Kidney (tissue), 13 donors: ENCODE measurements at regions not wholly inside any gene's neighbourhood (a gene's known extent, or its start where the extent isn't known, plus 50 kb on each side); places are given as distances from the start of the nearest gene placed in this dataset.

ENCODE experiments used
- DNase-seq, 5 donors: peaks; one replicate each; pipeline ENCODE4 v3.0.0-alpha.2; 2013 to 2020
- FAIRE-seq: peaks from 2 replicates; lab custom pipeline; 2012; peaks lifted over from hg19 to GRCh38; lab: Jason Lieb, UNC
- H3K27ac ChIP-seq, 2 donors: one replicate each; pipeline ENCODE4 v1.7.0; 2013; ENCODE audit warnings: low read depth in 2 of 2, low read length in 2 of 2, inconsistent platforms in 1 of 2
- H3K27me3 ChIP-seq: one replicate; pipeline ENCODE4 v1.7.1; 2013; ENCODE audit warnings: low read length, inconsistent platforms; ENCODE audit not compliant: control insufficient read depth, insufficient read depth
- H3K36me3 ChIP-seq, 3 donors: one replicate each; pipeline versions ENCODE4 v1.7.0 to v1.7.1; 2013; ENCODE audit warnings: low read length in 3 of 3, control low read depth in 1 of 3, inconsistent platforms in 1 of 3; ENCODE audit not compliant: insufficient read depth in 3 of 3, control insufficient read depth in 2 of 3
- H3K4me1 ChIP-seq, 3 donors: one replicate each; pipeline versions ENCODE4 v1.7.0 to v1.7.1; 2013; ENCODE audit warnings: low read length in 3 of 3, inconsistent platforms in 1 of 3, low read depth in 1 of 3; ENCODE audit not compliant: control insufficient read depth in 2 of 3, insufficient read depth in 2 of 3
- H3K4me3 ChIP-seq, 3 donors: one replicate each; pipeline versions ENCODE4 v1.7.0 to v1.8.1; 2013; ENCODE audit warnings: low read length in 3 of 3, control low read depth in 1 of 3, inconsistent platforms in 1 of 3
- H3K9ac ChIP-seq, 3 donors: one replicate each; pipeline versions ENCODE4 v1.7.0 to v1.7.1; 2013; ENCODE audit warnings: low read length in 3 of 3, control low read depth in 1 of 3, inconsistent platforms in 1 of 3
- H3K9me3 ChIP-seq, 3 donors: one replicate each; pipeline versions ENCODE4 v1.7.0 to v1.7.1; 2013; ENCODE audit warnings: low read length in 3 of 3, control low read depth in 1 of 3, inconsistent platforms in 1 of 3; ENCODE audit not compliant: control insufficient read depth in 2 of 3, insufficient read depth in 1 of 3
- intact Hi-C: fragments of 100-400 bp; cut with DNase I; formaldehyde crosslinking; loops from one replicate; pipeline ENCODE4 v1.11.1; 2022
- TF ChIP-seq, protein P1 (sequence below): IDR thresholded peaks from 3 replicates; pipeline ENCODE4 v1.5.1; 2012; ENCODE audit warnings: mild to moderate bottlenecking, moderate library complexity, borderline replicate concordance; ENCODE audit not compliant: insufficient read depth; ENCODE audit errors: extremely low read depth
- donor health status: control.
- donor health status: control.
- donor health status: control.
- donor health status: control.
- donor health status: control.
- donor health status: DM: yes; HTN: yes; CAD: no.
- donor health status: Normal renal cell carcinoma (clear cell type).

DNA sequence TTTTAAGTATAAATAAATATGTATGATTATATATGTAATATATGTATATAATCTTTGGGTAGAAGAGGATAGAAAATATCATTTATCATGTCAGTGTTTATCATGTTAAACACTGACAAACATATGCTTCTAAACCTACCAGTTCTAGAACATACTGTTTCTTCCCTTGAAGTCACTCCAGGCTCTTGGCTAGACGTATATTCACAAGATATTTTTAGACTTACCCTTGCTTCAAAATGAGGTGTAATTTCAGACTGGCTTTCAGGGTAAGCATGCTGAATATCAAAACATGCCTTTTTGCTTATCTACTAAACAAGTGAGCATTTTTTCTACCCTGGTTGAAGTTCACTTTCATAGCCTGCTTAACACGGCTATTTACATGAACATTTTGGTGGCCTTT is 642.4 kb upstream of the PKDCC start:
- no peak overlapping the region for H3K27ac ChIP-seq
- intact Hi-C loops: no loop called here
- H3K4me3 ChIP-seq: no peak overlapping the region
- TF ChIP-seq, protein P1, sequence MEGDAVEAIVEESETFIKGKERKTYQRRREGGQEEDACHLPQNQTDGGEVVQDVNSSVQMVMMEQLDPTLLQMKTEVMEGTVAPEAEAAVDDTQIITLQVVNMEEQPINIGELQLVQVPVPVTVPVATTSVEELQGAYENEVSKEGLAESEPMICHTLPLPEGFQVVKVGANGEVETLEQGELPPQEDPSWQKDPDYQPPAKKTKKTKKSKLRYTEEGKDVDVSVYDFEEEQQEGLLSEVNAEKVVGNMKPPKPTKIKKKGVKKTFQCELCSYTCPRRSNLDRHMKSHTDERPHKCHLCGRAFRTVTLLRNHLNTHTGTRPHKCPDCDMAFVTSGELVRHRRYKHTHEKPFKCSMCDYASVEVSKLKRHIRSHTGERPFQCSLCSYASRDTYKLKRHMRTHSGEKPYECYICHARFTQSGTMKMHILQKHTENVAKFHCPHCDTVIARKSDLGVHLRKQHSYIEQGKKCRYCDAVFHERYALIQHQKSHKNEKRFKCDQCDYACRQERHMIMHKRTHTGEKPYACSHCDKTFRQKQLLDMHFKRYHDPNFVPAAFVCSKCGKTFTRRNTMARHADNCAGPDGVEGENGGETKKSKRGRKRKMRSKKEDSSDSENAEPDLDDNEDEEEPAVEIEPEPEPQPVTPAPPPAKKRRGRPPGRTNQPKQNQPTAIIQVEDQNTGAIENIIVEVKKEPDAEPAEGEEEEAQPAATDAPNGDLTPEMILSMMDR: no peak
- H3K4me1 ChIP-seq: no peaks in the 10 kb centered on the region
- no peaks in the 10 kb centered on the region for H3K9me3 ChIP-seq
- no peaks in the 10 kb centered on the region for H3K36me3 ChIP-seq
- H3K27me3 ChIP-seq: no peaks in the 10 kb centered on the region
- no peak overlapping the region for H3K9ac ChIP-seq
- DNase-seq (no peak), FAIRE-seq (peak; percentile 78)

DNA sequence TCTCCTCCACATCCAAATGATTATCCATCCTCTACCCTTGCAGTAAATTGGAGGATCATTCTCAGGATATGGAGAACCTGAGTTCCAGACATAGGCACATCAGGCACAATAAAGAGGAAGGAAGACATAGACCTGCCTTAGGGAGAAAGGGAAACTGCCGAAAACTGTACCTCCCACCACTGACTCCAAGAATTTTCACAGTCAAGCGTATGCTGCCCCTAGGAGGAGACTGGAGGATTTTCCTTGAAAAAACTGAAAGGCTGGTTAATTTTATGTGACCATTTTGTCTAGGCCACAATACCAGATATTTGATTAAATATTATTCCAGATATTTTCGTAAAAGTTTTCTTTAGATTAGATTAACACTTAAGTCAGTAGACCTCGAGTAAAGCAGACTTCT is 638.5 kb upstream of the PKDCC start:
- TF ChIP-seq, protein P1: no peak
- no peak overlapping the region for H3K9ac ChIP-seq
- DNase-seq: no peak
- intact Hi-C loops: no loop called here
- no peaks in the 10 kb centered on the region for H3K9me3 ChIP-seq
- H3K36me3 ChIP-seq: no peaks in the 10 kb centered on the region
- H3K4me3 ChIP-seq: no peak overlapping the region
- no peaks in the 10 kb centered on the region for H3K4me1 ChIP-seq
- H3K27me3 ChIP-seq: no peaks in the 10 kb centered on the region
- no peak overlapping the region for H3K27ac ChIP-seq
- no peak for FAIRE-seq

DNA sequence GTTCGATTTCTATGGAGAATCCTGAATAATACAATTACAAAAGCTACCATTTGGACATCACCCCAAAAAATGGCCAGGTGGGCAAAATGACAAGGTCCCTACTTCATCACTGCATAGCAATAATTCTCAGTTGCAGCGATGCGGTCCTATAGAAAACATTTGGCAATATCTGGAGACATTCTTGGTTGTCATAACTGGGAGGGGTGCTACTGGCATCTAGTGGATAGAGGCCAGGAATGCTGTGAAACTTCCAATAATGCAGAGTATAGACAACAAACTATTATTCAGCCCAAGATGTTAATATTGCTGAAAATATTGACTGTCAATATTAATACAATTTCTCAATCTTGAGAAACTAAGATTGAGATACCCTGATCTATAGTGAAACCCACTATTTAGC is 637.8 kb upstream of the PKDCC start:
- TF ChIP-seq, protein P1: no peak
- Histone ChIP-seq H3K4me1 (no peaks in the 10 kb centered on the region), H3K27ac (no peak overlapping the region), H3K9me3 (no peaks in the 10 kb centered on the region), H3K9ac (no peak overlapping the region), H3K36me3 (no peaks in the 10 kb centered on the region), H3K27me3 (no peaks in the 10 kb centered on the region), H3K4me3 (no peak overlapping the region)
- DNase-seq (no peak), FAIRE-seq (no peak)
- intact Hi-C loops: no loop called here

DNA sequence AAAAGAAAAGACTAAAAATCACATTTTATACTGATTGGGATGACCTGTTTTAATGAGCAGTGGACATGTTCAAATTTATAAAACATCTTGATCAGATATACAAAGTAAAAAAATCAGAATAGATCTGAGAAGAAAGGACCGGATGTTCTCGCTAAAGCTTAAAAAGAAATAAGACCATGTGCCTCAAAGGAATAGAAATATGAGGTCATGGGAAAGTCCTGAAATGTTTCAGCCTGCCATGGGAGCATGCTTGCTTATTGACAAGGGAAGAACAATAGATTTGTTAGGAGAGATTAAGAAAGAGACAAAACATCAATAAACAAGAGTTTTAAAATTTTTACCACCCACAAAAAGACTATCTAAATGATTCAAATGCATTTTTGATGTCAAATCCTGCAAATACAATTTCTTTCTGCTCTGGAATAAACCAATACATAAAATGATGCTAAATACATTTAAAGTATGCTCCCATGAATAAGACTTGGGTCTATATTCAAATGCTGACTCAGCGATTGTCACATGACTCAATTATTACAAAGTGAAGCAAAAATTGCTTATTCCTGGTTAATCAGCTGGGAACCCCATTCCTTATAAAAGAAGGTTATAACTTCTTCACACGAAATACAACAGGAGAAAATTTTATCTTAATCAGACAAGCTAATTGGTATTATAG is 633.9 kb upstream of the PKDCC start:
- H3K27ac ChIP-seq: no peak overlapping the region
- TF ChIP-seq, protein P1: no peak

More for the DNA sequence above, 633.9 kb upstream of the PKDCC start:
- FAIRE-seq (no peak), DNase-seq (no peak)
- Histone ChIP-seq H3K27me3 (no peaks in the 10 kb centered on the region), H3K9me3 (no peaks in the 10 kb centered on the region), H3K36me3 (no peaks in the 10 kb centered on the region), H3K4me1 (no peaks in the 10 kb centered on the region), H3K4me3 (no peak overlapping the region), H3K9ac (no peak overlapping the region)
- intact Hi-C loops: no loop called here
